Activated CD4-positive, alpha-beta memory T cell treated with anti-CD3 and anti-CD28 coated beads, Interleukin-2, amount 10 ng/mL, durations not matched to agents 7 days and 5 days (primary cell): ENCODE measurements at regions not wholly inside any gene's neighbourhood (a gene's known extent, or its start where the extent isn't known, plus 50 kb on each side); places are given as distances from the start of the nearest gene placed in this dataset.

ENCODE experiments used
- CTCF ChIA-PET: fragments of 350-600 bp; sonication (Branson Sonifier 250); formaldehyde crosslinking; loops from one replicate; lab custom pipeline; 2021; ENCODE audit warnings: antibody characterized with exemption, inconsistent platforms; lab: Charles Lee
- POLR2A ChIA-PET: fragments of 350-600 bp; sonication (Branson Sonifier 250); formaldehyde crosslinking; loops from one replicate; lab custom pipeline; 2021; ENCODE audit warnings: antibody characterized with exemption; lab: Charles Lee
- DNase-seq: peaks from one replicate; pipeline ENCODE4 v3.0.0-alpha.2; 2020
- H3K27ac Mint-ChIP-seq: one replicate; pipeline ENCODE4 v1.8.0; 2021; ENCODE audit warnings: mild to moderate bottlenecking, mixed read lengths
- H3K27me3 Mint-ChIP-seq: one replicate; pipeline ENCODE4 v1.8.0; 2021; ENCODE audit warnings: mixed read lengths
- H3K36me3 Mint-ChIP-seq: one replicate; pipeline ENCODE4 v1.8.0; 2021; ENCODE audit warnings: low read depth, mixed read lengths
- H3K4me1 Mint-ChIP-seq: one replicate; pipeline ENCODE4 v1.8.0; 2021; ENCODE audit warnings: mixed read lengths
- H3K4me3 Mint-ChIP-seq: one replicate; pipeline ENCODE4 v1.8.0; 2021; ENCODE audit warnings: mild to moderate bottlenecking, mixed read lengths
- H3K9me3 Mint-ChIP-seq: one replicate; pipeline ENCODE4 v1.8.0; 2021; ENCODE audit warnings: mixed read lengths

GRCh38 chr17:72219137-72219823 lies 98.5 kb downstream of the SOX9 start:
- DNase-seq = no peak
- Mint-ChIP-seq H3K27ac (no peak overlapping the region), H3K36me3 (no peaks in the 10 kb centered on the region), H3K27me3 (peaks cover 24% of the 10 kb centered on the region), H3K4me3 (no peak overlapping the region), H3K4me1 (no peaks in the 10 kb centered on the region), H3K9me3 (no peaks in the 10 kb centered on the region)
- ChIA-PET POLR2A (no interaction called here), CTCF (no interaction called here)

GRCh38 chr17:72219824-72220493 lies 99.1 kb downstream of the SOX9 start:
- POLR2A ChIA-PET = no interaction called here
- DNase-seq = no peak
- no peak overlapping the region for H3K27ac Mint-ChIP-seq
- no peaks in the 10 kb centered on the region for H3K4me1 Mint-ChIP-seq
- CTCF ChIA-PET = no interaction called here
- peaks cover 24% of the 10 kb centered on the region for H3K27me3 Mint-ChIP-seq
- no peak overlapping the region for H3K4me3 Mint-ChIP-seq
- no peaks in the 10 kb centered on the region for H3K9me3 Mint-ChIP-seq
- no peaks in the 10 kb centered on the region for H3K36me3 Mint-ChIP-seq

DNA sequence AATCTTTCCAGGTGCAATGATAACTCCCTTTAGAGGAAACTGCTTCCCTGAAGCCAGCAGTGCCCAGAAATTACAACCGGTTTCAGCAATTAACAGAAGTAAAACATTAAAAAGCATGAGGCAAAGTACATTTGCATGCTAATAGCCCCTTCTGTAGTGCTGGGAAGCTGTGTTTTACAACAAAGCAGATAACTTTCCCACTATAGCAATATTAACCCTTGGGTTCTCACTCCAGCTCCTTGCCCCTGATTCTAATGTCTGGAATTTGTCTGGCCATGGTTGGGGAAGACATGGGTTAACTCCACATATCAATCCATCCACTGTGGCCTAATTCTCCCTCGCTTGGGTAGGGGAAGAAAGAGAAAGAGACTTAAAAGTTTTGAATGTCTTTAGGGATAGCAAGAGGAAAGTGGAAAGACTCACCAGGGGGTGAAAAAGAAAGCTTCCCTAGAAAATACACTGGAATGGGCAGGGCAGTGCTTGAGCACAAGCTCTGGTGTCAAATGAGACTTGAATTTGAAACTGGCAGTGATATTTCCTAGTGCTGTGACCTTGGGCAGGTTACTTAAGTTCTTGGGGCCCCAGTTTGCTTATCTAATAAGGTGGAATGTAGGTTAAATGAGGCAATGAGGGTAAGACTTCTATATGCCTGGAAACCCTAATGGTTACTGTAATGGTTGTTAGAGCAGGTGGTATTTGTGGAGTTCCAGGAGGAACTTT lies 102.0 kb downstream of the SOX9 start:
- Mint-ChIP-seq H3K4me1 (no peaks in the 10 kb centered on the region), H3K4me3 (no peak overlapping the region), H3K36me3 (no peaks in the 10 kb centered on the region), H3K27ac (no peak overlapping the region), H3K27me3 (peaks cover 24% of the 10 kb centered on the region), H3K9me3 (no peaks in the 10 kb centered on the region)
- ChIA-PET CTCF (no interaction called here), POLR2A (no interaction called here)
- DNase-seq = no peak

- H3K9me3 Mint-ChIP-seq = peaks cover 2% of the 10 kb centered on the region
- H3K27me3 Mint-ChIP-seq = peaks cover 21% of the 10 kb centered on the region
- H3K36me3 Mint-ChIP-seq = no peaks in the 10 kb centered on the region
- no peaks in the 10 kb centered on the region for H3K4me1 Mint-ChIP-seq
- H3K4me3 Mint-ChIP-seq = no peak overlapping the region
- POLR2A ChIA-PET = no interaction called here
- no peak overlapping the region for H3K27ac Mint-ChIP-seq
- DNase-seq = no peak
- CTCF ChIA-PET = no interaction called here
These were observed 103.1 kb downstream of the SOX9 start for GRCh38 chr17:72223866-72224291.

GRCh38 chr17:72226322-72226721 lies 105.5 kb downstream of the SOX9 start:
- Mint-ChIP-seq H3K27ac (no peak overlapping the region), H3K4me3 (no peak overlapping the region), H3K36me3 (no peaks in the 10 kb centered on the region), H3K9me3 (peaks cover 2% of the 10 kb centered on the region), H3K27me3 (no peaks in the 10 kb centered on the region), H3K4me1 (no peaks in the 10 kb centered on the region)
- ChIA-PET CTCF (no interaction called here), POLR2A (no interaction called here)
- DNase-seq = no peak

DNA sequence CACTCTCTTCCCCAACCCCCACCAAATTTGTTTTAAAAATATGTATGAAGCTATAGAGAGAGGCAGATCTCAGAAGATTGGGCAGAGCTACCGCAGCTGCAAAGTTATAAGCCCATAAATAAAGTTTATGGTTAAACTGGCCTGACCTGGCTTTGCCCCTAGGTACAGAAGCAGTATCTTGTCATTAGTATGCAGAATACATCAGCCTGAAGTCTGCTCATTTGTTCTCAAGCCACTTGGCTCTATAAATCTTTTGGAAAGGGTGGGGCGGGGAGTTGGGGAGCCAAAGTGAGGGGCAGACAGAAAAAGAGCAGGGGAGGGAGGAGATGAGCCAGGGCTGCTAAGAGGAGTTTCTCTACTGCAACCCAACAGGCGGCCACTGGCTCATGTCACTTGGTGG lies 113.2 kb downstream of the SOX9 start:
- H3K9me3 Mint-ChIP-seq = peaks cover 2% of the 10 kb centered on the region
- no peaks in the 10 kb centered on the region for H3K27me3 Mint-ChIP-seq
- H3K27ac Mint-ChIP-seq = no peak overlapping the region
- H3K36me3 Mint-ChIP-seq = no peaks in the 10 kb centered on the region
- CTCF ChIA-PET = interaction anchor here (1.1 kb wide), 1 partner anchor 10 kb away, joined by 3 read pairs; no protein-coding TSS in a partner anchor
- H3K4me1 Mint-ChIP-seq = no peaks in the 10 kb centered on the region
- H3K4me3 Mint-ChIP-seq = no peak overlapping the region
- no peak for DNase-seq
- POLR2A ChIA-PET = no interaction called here

GRCh38 chr17:72234985-72235384 lies 114.2 kb downstream of the SOX9 start:
- CTCF ChIA-PET = no interaction called here
- H3K27me3 Mint-ChIP-seq = no peaks in the 10 kb centered on the region
- no peak overlapping the region for H3K4me3 Mint-ChIP-seq
- POLR2A ChIA-PET = interaction anchor here (1.3 kb wide), 1 partner anchor 9 kb away, joined by 3 read pairs; no protein-coding TSS in a partner anchor
- no peak overlapping the region for H3K27ac Mint-ChIP-seq
- H3K9me3 Mint-ChIP-seq = peaks cover 2% of the 10 kb centered on the region
- H3K36me3 Mint-ChIP-seq = no peaks in the 10 kb centered on the region
- no peaks in the 10 kb centered on the region for H3K4me1 Mint-ChIP-seq
- DNase-seq = no peak

DNA sequence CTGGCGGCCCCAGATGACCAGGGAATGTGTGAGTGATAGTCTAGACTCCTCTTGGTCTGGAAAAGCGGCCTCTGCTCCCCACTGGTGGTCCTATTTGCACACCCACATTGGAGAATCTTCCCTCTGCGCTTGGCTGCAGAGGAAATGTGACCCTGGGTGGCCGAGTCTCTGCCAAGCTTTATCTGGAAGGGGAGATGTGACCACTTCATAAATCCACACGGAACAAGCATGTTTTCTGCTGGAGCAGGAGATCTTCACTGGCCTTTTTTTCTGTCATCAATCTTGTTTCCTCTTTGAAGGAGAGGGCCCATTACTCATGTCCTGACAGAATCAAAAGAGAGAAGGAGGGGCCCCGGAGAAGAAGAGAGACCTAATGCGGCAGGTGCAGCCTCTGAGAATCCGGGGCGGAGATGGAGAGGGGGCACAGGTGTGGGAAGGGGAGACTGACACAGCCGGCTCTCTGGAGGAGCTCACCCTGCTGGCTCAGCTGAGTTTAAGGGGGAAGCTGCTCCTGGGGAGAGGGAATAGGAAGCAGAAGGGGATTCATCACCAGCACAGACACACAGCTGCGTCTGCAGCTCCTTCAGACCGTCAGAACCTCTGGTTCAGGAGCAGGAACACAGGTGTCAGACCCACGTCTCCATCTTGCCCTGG lies 116.3 kb downstream of the SOX9 start:
- Mint-ChIP-seq H3K27me3 (no peaks in the 10 kb centered on the region), H3K4me1 (no peaks in the 10 kb centered on the region), H3K4me3 (no peak overlapping the region), H3K27ac (no peak overlapping the region), H3K9me3 (peaks cover 5% of the 10 kb centered on the region), H3K36me3 (no peaks in the 10 kb centered on the region)
- CTCF ChIA-PET = no interaction called here
- no peak for DNase-seq
- POLR2A ChIA-PET = no interaction called here

- Mint-ChIP-seq H3K4me3 (no peak overlapping the region), H3K27ac (no peak overlapping the region), H3K9me3 (peaks cover 9% of the 10 kb centered on the region), H3K36me3 (no peaks in the 10 kb centered on the region), H3K27me3 (no peaks in the 10 kb centered on the region), H3K4me1 (no peaks in the 10 kb centered on the region)
- CTCF ChIA-PET = no interaction called here
- no peak for DNase-seq
- POLR2A ChIA-PET = no interaction called here
These were observed 117.4 kb downstream of the SOX9 start for GRCh38 chr17:72238157-72238673.

DNA sequence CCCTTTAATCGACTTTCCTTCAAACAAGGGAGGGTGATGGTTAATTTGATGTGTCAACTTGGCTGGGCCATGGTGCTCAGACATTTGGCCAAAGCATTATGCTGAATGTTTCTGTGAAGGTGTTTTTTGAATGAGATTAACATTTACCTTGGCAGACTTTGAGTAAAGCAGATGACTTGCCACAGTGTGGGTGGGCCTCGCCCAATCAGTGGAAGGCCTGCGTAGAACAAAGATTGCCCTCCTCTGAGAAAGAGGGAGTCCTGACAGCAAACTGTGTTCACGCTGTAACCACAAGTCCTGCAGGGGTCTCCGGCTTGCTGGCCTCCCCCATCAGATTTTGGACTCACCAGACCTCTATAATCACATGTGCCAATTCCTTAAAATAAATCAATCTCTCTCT lies 118.7 kb downstream of the SOX9 start:
- no peaks in the 10 kb centered on the region for H3K4me1 Mint-ChIP-seq
- CTCF ChIA-PET = no interaction called here
- H3K36me3 Mint-ChIP-seq = no peaks in the 10 kb centered on the region
- no peak overlapping the region for H3K27ac Mint-ChIP-seq
- POLR2A ChIA-PET = no interaction called here
- DNase-seq = no peak
- no peaks in the 10 kb centered on the region for H3K27me3 Mint-ChIP-seq
- H3K4me3 Mint-ChIP-seq = no peak overlapping the region
- H3K9me3 Mint-ChIP-seq = peaks cover 13% of the 10 kb centered on the region

DNA sequence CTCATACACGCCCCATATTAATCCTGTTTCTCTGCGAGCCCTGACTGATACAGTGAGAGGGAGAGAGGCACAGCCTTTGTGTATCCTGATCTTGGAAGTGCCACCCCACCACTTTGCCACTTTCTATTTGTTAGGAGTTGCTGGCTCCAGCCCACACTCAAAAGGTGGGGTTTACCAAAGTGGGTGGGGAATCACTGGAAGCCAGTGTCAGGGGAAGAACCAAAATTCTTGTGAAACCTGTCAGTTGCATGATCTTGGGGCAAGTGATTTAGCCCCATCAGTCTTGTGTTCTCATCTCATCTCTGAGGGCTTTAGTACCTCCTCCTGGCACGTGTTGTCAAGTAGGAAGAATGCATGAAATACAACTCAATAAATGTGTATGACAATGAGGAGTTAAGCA lies 119.5 kb downstream of the SOX9 start:
- ChIA-PET POLR2A (no interaction called here), CTCF (no interaction called here)
- DNase-seq = no peak
- Mint-ChIP-seq H3K4me1 (no peaks in the 10 kb centered on the region), H3K4me3 (no peak overlapping the region), H3K27me3 (no peaks in the 10 kb centered on the region), H3K36me3 (no peaks in the 10 kb centered on the region), H3K27ac (no peak overlapping the region), H3K9me3 (peaks cover 13% of the 10 kb centered on the region)

GRCh38 chr17:72244494-72244893 lies 123.7 kb downstream of the SOX9 start:
- Mint-ChIP-seq H3K4me1 (no peaks in the 10 kb centered on the region), H3K27me3 (no peaks in the 10 kb centered on the region), H3K36me3 (no peaks in the 10 kb centered on the region), H3K9me3 (peaks cover 11% of the 10 kb centered on the region), H3K27ac (no peak overlapping the region), H3K4me3 (no peak overlapping the region)
- ChIA-PET CTCF (interaction anchor here (1.0 kb wide), 1 partner anchor 10 kb away, joined by 3 read pairs; no protein-coding TSS in a partner anchor), POLR2A (no interaction called here)
- no peak for DNase-seq

GRCh38 chr17:72244956-72245355 lies 124.1 kb downstream of the SOX9 start:
- H3K4me3 Mint-ChIP-seq = no peak overlapping the region
- H3K27me3 Mint-ChIP-seq = no peaks in the 10 kb centered on the region
- H3K4me1 Mint-ChIP-seq = no peaks in the 10 kb centered on the region
- H3K27ac Mint-ChIP-seq = no peak overlapping the region
- peaks cover 11% of the 10 kb centered on the region for H3K9me3 Mint-ChIP-seq
- ChIA-PET POLR2A (no interaction called here), CTCF (interaction anchor here (0.6 kb wide), 1 partner anchor 189 kb away, joined by 3 read pairs; no protein-coding TSS in a partner anchor)
- no peaks in the 10 kb centered on the region for H3K36me3 Mint-ChIP-seq
- no peak for DNase-seq
